ENCODE measurements at regions not wholly inside any gene's neighbourhood (a gene's known extent, or its start where the extent isn't known, plus 50 kb on each side); places are given as distances from the start of the nearest gene placed in this dataset.

GRCh38 chr2:186910996-186911395 lies 62.0 kb upstream of the ZSWIM2 start:
- no peak for ATAC-seq
- TF ChIP-seq TOX (CRISPR knock-in tag; IDR thresholded peaks at IDR 0.05; ENCODE audit: borderline replicate concordance) (no peak), RARB (CRISPR knock-in tag; IDR thresholded peaks at IDR 0.05) (no peak), POU6F1 (CRISPR knock-in tag; IDR thresholded peaks at IDR 0.05; ENCODE audit: borderline replicate concordance, low read depth) (no peak), GLIS3 (CRISPR knock-in tag; IDR thresholded peaks at IDR 0.05) (no peak), ARNTL (CRISPR knock-in tag; IDR thresholded peaks at IDR 0.05; ENCODE audit: borderline replicate concordance, low read depth) (no peak), OSR1 (CRISPR knock-in tag; IDR thresholded peaks at IDR 0.05) (no peak), ZNF70 (CRISPR knock-in tag; IDR thresholded peaks at IDR 0.05) (no peak), TCF4 (CRISPR knock-in tag; IDR thresholded peaks at IDR 0.05; ENCODE audit: borderline replicate concordance) (no peak), PATZ1 (CRISPR knock-in tag; IDR thresholded peaks at IDR 0.05; ENCODE audit: borderline replicate concordance) (no peak), CSDC2 (CRISPR knock-in tag; IDR thresholded peaks at IDR 0.05) (no peak), ZFP30 (CRISPR knock-in tag; IDR thresholded peaks at IDR 0.05) (no peak), ZNF565 (CRISPR knock-in tag; conservative IDR thresholded peaks at IDR 0.05; ENCODE audit: low read depth) (no peak), BACH2 (CRISPR knock-in tag; IDR thresholded peaks at IDR 0.05; ENCODE audit: borderline replicate concordance) (no peak), ZFP3 (CRISPR knock-in tag; IDR thresholded peaks at IDR 0.05) (no peak), ZC3H10 (CRISPR knock-in tag; IDR thresholded peaks at IDR 0.05) (no peak), PPARA (CRISPR knock-in tag; IDR thresholded peaks at IDR 0.05; ENCODE audit: borderline replicate concordance) (no peak), SNAI2 (CRISPR knock-in tag; IDR thresholded peaks at IDR 0.05) (no peak), CSRNP3 (CRISPR knock-in tag; IDR thresholded peaks at IDR 0.05) (no peak), CREB5 (CRISPR knock-in tag; IDR thresholded peaks at IDR 0.05; ENCODE audit: low read depth) (no peak), TSHZ2 (CRISPR knock-in tag; IDR thresholded peaks at IDR 0.05) (no peak)

- no peak for ATAC-seq
- no peak for TF ChIP-seq ESRRG (CRISPR knock-in tag; IDR thresholded peaks at IDR 0.05)
- TF ChIP-seq BACH2 (CRISPR knock-in tag; IDR thresholded peaks at IDR 0.05; ENCODE audit: borderline replicate concordance): no peak
- TF ChIP-seq RARB (CRISPR knock-in tag; IDR thresholded peaks at IDR 0.05): no peak
- TF ChIP-seq TCF4 (CRISPR knock-in tag; IDR thresholded peaks at IDR 0.05; ENCODE audit: borderline replicate concordance): no peak
- no peak for TF ChIP-seq CSDC2 (CRISPR knock-in tag; IDR thresholded peaks at IDR 0.05)
- no peak for TF ChIP-seq TSHZ2 (CRISPR knock-in tag; IDR thresholded peaks at IDR 0.05)
- no peak for TF ChIP-seq ZNF70 (CRISPR knock-in tag; IDR thresholded peaks at IDR 0.05)
- TF ChIP-seq CREB5 (CRISPR knock-in tag; IDR thresholded peaks at IDR 0.05; ENCODE audit: low read depth): no peak
- no peak for TF ChIP-seq SNAI2 (CRISPR knock-in tag; IDR thresholded peaks at IDR 0.05)
- TF ChIP-seq ZNF565 (CRISPR knock-in tag; conservative IDR thresholded peaks at IDR 0.05; ENCODE audit: low read depth): no peak
These were observed 60.1 kb upstream of the ZSWIM2 start for GRCh38 chr2:186909095-186909494.

All from SK-N-SH treated with all-trans-retinoic acid at 6 μM for 48 hours (cell line).